ENCODE measurements at regions not wholly inside any gene's neighbourhood (a gene's known extent, or its start where the extent isn't known, plus 50 kb on each side); places are given as distances from the start of the nearest gene placed in this dataset.

DNA sequence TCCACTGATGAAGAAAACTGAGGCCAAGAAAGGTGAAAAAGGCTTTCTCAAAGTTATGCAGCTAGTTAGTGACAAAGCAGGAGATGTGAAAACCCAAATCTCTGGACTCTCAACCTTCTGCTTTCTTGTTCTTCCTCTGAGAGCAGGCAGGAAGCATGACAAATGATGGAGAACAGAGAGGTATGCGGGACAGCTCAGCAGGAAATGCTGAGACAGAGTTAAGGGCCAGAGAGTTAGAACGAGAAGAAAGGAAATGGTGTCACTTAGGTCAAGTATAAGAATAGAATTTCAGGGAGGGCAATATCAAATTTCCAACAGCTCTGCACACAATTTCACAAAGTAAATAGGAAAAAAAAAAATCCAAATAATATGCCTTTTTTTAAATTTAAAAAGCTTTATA, 67.6 kb upstream of the ARHGAP42 start:
- no peak for DNase-seq
- Mint-ChIP-seq H3K4me1 (no peaks in the 10 kb centered on the region), H3K27ac (no peak overlapping the region), H3K4me3 (no peak overlapping the region), H3K36me3 (peaks cover 0 to 12% (median 4%) of the 10 kb centered on the region in 3 donors), H3K9me3 (peaks cover 10 to 22% (median 16%) of the 10 kb centered on the region in 6 donors), H3K27me3 (ENCODE audit: low read depth in 3 of 3) (peaks cover 0 to 4% (median 2%) of the 10 kb centered on the region in 3 donors)

DNA sequence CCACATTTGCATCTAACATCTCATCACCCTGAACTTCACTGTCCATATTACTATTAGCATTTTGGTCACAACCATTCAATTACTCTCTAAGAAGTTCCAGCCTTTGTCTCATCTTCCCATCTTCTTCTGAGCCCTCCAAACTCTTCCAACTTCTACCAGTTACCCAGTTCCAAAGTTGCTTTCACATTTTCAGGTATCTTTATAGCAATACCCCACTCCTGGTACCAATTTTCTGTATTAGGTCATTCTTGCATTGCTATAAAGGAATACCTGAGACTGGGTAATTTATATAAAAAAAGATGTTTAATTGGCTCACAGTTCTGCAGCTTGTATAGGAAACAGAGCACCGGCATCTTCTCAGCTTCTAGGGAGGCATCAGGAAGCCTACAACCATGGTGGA, 64.7 kb upstream of the ARHGAP42 start:
- Mint-ChIP-seq H3K9me3 (peaks cover 12 to 24% (median 16%) of the 10 kb centered on the region in 6 donors), H3K27me3 (ENCODE audit: low read depth in 3 of 3) (peaks cover 0 to 4% (median 0%) of the 10 kb centered on the region in 3 donors), H3K36me3 (peaks cover 0 to 12% (median 4%) of the 10 kb centered on the region in 3 donors), H3K4me3 (no peak overlapping the region), H3K4me1 (no peaks in the 10 kb centered on the region), H3K27ac (no peak overlapping the region)
- DNase-seq: no peak

DNA sequence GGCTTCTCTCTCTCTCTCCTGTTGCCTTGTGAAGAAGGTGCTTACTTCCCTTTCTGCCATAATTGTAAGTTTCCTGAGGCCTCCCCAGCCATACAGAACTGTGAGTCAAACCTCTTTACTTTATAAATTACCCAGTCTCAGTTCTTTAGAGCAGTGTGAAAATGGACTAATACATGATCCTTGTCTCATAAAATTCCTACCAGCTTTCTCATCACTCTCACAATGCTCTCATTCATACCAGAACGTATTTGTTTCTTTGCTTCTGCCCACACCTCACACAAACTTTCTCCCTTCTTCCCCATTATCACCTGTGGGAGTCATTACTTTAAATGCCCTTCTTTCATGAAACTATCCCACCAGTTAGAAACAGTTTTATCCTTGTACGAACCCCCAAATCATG, 62.7 kb upstream of the ARHGAP42 start:
- H3K4me1 Mint-ChIP-seq: no peaks in the 10 kb centered on the region
- H3K9me3 Mint-ChIP-seq: peaks cover 12 to 24% (median 16%) of the 10 kb centered on the region in 6 donors
- peaks cover 0 to 4% (median 2%) of the 10 kb centered on the region in 3 donors for H3K27me3 Mint-ChIP-seq (ENCODE audit: low read depth in 3 of 3)
- H3K4me3 Mint-ChIP-seq: no peak overlapping the region
- DNase-seq: no peak
- H3K27ac Mint-ChIP-seq: no peak overlapping the region
- peaks cover 0 to 12% (median 4%) of the 10 kb centered on the region in 3 donors for H3K36me3 Mint-ChIP-seq

- H3K27me3 Mint-ChIP-seq (ENCODE audit: low read depth in 3 of 3): peaks cover 0 to 4% (median 2%) of the 10 kb centered on the region in 3 donors
- H3K36me3 Mint-ChIP-seq: peaks cover 0 to 12% (median 4%) of the 10 kb centered on the region in 3 donors
- H3K27ac Mint-ChIP-seq: no peak overlapping the region
- peaks cover 12 to 24% (median 16%) of the 10 kb centered on the region in 6 donors for H3K9me3 Mint-ChIP-seq
- no peaks in the 10 kb centered on the region for H3K4me1 Mint-ChIP-seq
- H3K4me3 Mint-ChIP-seq: no peak overlapping the region
- DNase-seq: no peak
Observed at GRCh38 chr11:100625041-100625440, 62.0 kb upstream of the ARHGAP42 start.

DNA sequence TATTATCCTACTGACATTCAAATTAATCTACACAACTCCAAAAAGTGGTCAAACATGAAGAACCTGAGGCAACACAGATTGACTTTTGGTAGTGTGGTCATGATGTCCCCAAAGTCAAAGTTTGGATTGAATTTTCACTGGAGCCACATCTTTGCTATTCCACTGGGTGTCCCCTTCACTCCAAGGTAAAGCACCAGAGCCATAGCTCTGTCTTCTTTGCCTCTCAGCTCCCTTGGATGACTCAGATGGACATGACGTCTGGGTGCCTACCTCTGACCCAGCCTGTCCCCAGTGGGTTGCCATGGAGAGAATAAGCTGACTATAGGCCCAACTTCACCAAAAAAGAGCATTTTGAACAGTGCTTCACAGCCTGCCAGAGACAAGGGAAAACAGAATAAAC, 57.4 kb upstream of the ARHGAP42 start:
- Mint-ChIP-seq H3K27ac (no peak overlapping the region), H3K27me3 (ENCODE audit: low read depth in 3 of 3) (peaks cover 0 to 5% (median 5%) of the 10 kb centered on the region in 3 donors), H3K36me3 (no peaks in the 10 kb centered on the region), H3K4me1 (no peaks in the 10 kb centered on the region), H3K9me3 (peaks cover 0 to 4% (median 0%) of the 10 kb centered on the region in 6 donors), H3K4me3 (no peak overlapping the region)
- no peak for DNase-seq

DNA sequence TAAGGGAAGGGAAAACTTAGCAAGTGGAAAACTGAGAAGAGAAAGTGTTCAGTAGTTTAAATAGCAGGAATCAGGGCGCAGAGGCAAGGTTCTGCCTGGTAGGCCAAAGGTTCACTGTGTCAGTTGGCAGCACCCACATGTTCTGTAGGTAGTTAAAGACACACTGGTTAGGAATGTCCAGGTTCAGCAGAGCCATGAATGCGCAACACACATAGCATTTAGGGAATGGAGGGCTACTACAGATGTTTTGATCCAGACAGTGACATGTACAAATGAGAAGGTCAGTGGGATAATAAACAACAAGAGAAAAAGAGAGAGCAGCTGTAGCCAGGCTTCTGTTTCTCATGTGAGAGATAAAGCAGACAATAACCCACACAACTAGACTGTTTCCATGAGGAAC, 56.2 kb upstream of the ARHGAP42 start:
- Mint-ChIP-seq H3K9me3 (peaks cover 0 to 4% (median 0%) of the 10 kb centered on the region in 6 donors), H3K4me1 (no peaks in the 10 kb centered on the region), H3K27me3 (ENCODE audit: low read depth in 3 of 3) (peaks cover 0 to 7% (median 5%) of the 10 kb centered on the region in 3 donors), H3K36me3 (no peaks in the 10 kb centered on the region), H3K4me3 (no peak overlapping the region), H3K27ac (no peak overlapping the region)
- no peak for DNase-seq

DNA sequence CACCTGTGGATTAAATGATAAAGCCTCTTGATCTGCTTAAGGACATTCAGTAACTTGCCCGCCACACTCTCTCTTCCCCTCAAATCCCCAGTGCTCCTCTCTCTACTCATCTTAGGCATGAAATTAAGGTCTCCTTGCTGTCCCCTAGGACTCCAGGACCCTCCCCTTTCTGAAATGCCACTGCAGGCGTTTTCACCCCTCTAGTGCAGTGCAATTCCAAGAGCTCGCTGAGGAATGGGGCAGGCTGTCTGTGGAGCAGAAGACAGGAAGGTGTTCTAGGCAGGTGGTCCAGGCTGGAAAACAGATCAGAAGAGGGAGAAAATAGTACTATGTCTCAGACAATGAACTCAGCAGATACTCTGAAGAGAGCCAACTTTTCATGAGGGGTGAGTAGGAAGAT, 55.8 kb upstream of the ARHGAP42 start:
- Mint-ChIP-seq H3K4me1 (no peaks in the 10 kb centered on the region), H3K4me3 (no peak overlapping the region), H3K27ac (no peak overlapping the region), H3K27me3 (ENCODE audit: low read depth in 3 of 3) (peaks cover 0 to 7% (median 5%) of the 10 kb centered on the region in 3 donors), H3K36me3 (no peaks in the 10 kb centered on the region), H3K9me3 (peaks cover 0 to 4% (median 0%) of the 10 kb centered on the region in 6 donors)
- no peak for DNase-seq

DNA sequence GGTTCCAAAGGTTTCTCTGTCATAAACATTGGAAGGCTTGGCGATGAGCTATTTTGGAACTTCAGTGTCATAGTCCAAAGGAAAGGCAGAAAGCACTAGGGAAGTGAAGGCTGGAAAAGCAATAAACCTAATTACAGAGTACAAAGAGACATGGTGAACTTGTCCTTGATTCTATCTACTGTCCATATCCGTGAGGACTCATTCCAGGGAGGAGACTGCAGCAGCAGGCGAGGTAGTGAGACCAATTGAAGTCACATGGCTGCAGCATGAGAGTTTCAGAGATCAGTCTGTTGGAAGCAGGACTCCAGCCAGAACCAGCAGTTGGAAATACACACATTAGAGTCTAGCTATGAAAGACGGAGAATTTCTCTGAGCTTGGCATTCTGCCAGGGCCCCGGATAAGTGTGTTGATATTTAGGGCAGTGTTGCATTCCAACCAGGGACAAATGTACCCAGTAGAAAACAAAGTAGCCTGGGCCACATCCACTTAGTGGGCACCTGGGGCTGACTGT, 54.1 kb upstream of the ARHGAP42 start:
- H3K27ac Mint-ChIP-seq: no peak overlapping the region
- H3K36me3 Mint-ChIP-seq: no peaks in the 10 kb centered on the region
- H3K4me3 Mint-ChIP-seq: no peak overlapping the region
- no peak for DNase-seq
- no peaks in the 10 kb centered on the region for H3K4me1 Mint-ChIP-seq
- peaks cover 0 to 5% (median 5%) of the 10 kb centered on the region in 3 donors for H3K27me3 Mint-ChIP-seq (ENCODE audit: low read depth in 3 of 3)
- peaks cover 0 to 6% (median 0%) of the 10 kb centered on the region in 6 donors for H3K9me3 Mint-ChIP-seq

- H3K4me1 Mint-ChIP-seq: no peaks in the 10 kb centered on the region
- no peaks in the 10 kb centered on the region for H3K36me3 Mint-ChIP-seq
- H3K4me3 Mint-ChIP-seq: no peak overlapping the region
- H3K27ac Mint-ChIP-seq: no peak overlapping the region
- H3K27me3 Mint-ChIP-seq (ENCODE audit: low read depth in 3 of 3): peaks cover 0 to 6% (median 5%) of the 10 kb centered on the region in 3 donors
- peaks cover 0 to 6% (median 0%) of the 10 kb centered on the region in 6 donors for H3K9me3 Mint-ChIP-seq
- no peak for DNase-seq
Observed at GRCh38 chr11:100635194-100635593, 51.9 kb upstream of the ARHGAP42 start.

- H3K27ac Mint-ChIP-seq: no peak overlapping the region
- peaks cover 0 to 2% (median 0%) of the 10 kb centered on the region in 6 donors for H3K9me3 Mint-ChIP-seq
- no peak overlapping the region for H3K4me3 Mint-ChIP-seq
Observed at GRCh38 chr11:100636536-100636935, 50.6 kb upstream of the ARHGAP42 start.

More at GRCh38 chr11:100636536-100636935, 50.6 kb upstream of the ARHGAP42 start:
- no peak for DNase-seq
- Mint-ChIP-seq H3K27me3 (ENCODE audit: low read depth in 3 of 3) (peaks cover 0 to 6% (median 3%) of the 10 kb centered on the region in 3 donors), H3K36me3 (no peaks in the 10 kb centered on the region), H3K4me1 (no peaks in the 10 kb centered on the region)
